ENCODE measurements at regions not wholly inside any gene's neighbourhood (a gene's known extent, or its start where the extent isn't known, plus 50 kb on each side); places are given as distances from the start of the nearest gene placed in this dataset.
"Not testable (repeated sequence)": the region's sequence is repeated elsewhere in the genome, so short reads cannot be mapped to it uniquely, and the experiment has no call there.

DNA sequence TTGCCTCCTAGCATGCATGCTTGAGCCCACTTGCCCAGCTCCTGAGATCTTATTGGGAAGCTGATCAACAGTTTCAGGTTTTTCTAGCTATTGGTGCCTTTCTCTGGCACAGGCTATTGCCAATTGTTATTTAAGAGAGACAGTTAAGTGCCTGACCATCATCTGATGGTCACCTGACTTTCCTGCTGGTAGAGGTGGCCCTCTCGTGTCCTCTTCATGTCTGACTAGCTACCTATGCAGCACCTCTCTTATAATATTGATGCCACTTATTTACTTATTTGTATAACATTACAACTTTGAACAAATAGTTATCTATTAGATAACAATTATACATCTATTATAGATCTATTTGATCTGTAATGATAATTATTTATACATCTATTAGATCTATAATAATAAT lies 205.9 kb upstream of the SEMA3D start:
- DNase-seq: no peak

DNA sequence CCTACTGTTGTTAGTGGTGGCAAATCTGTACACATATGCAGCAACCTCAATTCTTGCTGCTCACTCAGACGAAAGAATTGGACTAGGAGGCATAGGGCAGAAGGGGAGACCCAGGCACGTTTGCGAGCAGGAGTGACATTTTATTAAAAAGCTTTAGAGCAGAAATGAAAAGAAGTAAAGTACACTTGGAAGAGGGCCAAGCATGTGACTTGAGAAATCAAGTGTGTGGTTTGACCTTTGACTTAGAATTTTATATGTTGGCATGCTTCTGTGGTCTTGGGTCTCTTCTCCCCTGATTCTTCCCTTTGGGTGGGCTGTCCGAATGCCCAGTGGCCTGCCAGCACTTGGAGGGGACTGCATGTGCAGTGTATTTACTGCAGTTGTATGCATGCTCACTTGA lies 205.5 kb upstream of the SEMA3D start:
- DNase-seq: no peak

DNA sequence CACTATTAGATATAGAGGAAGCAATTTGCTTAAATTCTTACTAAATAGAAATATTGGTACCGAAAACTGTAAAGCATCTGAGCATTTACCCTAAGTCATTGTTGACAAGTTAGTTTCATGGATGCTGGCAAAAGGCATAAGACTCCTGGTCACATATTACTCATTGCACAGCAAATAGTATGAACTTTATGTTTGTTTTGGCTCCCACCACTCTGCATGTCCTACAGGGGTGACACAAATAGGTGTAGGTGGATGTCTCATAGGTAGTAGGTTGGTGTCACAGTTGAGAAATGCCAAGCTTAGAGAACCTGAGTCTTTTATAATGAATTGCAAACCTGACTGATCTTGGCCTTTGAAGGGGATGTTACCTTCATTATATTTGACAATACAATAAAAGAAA lies 199.6 kb upstream of the SEMA3D start:
- no peak for DNase-seq

DNA sequence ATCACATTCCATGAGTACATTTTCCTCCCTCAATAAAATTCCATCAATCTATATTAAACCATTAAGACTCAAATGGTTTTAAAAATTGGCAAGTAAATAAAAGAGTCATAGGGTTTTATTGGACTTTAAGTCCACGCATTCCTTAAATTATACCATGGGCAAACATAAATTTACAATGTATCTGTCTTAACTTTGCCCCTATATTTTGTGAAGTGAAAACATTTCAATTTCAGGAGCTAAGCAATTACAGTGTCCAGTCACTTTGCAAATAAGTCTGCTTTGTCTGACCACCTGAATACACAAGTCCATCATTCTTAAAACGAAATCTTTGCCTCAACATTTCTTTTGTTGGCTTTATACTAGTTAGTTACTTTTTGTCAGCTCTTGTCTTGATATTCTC lies 197.5 kb upstream of the SEMA3D start:
- DNase-seq: no peak

DNA sequence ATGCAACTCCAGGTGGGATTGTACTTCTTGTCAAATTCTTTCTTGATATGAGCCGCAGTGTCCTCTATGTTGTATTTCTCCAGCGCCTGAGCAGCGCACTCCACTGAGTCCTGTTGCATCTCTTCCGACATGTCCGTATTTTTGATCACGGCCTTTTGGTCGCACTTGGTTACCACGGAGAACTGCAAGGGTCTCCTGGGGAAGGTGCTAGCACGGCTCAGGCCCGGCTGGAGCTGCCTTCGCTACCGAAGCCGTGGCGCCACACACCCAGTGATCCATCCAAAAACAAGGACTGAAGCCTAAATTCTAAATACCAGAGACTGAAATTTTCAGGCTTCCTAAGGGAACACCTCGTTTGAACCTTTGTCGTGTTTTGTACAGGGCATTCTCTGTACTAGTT lies 194.4 kb upstream of the SEMA3D start:
- no peak for DNase-seq

DNA sequence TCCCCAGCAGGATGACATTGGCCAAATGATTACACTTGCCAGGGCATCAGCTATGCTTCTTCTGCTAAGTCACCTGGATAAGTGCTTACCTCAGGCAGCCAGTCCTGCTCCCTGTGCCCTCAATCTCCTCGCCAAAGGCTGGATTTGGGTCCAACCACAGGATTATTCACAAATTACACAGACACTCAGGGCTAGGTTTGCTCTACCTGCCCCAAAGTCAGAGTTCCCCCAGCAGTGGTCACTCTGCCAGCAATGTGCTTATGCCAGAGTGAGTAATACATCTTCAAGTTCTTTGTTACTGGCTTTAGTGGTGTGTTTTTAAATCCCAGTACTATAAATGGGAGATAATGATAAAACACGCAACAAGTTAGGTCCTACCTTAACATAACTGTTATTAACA lies 189.7 kb upstream of the SEMA3D start:
- no peak for DNase-seq

DNA sequence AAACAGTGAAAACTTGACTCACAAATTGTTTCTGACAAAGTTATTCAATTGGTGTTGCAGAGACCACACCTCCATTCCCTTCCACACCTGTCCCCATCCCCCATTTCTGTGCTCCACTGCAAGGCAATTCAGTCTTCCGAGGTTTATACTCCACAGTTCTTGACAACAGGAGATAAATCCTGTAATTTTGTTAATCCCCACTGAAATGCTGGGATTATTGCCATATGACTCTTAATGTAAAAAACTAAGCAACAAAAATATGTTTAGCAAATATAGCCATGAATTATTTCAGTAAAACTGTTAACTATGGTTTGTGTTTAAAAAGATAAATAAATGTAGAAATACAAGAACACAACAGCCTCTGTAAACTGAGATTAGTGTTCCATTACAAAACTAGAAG lies 170.1 kb upstream of the SEMA3D start:
- DNase-seq: no peak

DNA sequence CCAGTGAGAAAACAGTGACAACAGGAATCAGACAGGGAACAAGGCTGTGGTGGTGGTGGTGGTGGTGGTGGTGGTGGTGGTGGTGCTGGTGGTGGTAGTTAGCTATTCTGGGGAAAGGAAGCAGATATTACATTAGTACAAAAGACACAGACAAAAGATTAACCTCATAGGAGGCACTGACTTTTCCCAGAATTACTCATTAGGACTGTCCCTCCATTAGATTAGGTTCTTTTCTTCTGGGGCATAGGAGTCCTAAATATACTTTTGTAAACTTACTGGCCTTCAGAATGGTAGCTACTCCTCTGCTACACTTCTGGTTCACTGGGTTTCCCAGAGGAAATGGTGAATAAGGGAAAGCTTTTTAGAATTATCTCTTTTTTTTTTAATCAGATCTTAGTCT lies 156.6 kb upstream of the SEMA3D start:
- no peak for DNase-seq

DNA sequence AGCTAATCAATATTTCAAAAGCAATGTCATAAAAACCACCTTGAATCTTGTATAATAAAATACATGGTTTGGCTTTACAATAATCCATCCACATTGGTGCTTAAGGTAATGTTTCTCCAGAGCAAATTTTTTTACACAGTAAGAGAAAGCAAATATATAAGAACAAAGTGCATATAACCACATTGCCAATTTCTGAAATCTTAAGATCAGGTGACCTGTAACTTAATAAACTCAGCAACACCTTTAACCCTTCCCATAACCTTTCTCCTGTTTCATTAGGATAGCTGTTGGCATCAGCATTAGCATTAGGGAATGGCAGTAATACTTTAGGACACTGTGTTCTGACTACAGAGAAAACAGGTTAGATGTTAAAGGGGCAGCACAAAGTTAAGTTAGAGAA lies 155.9 kb upstream of the SEMA3D start:
- no peak for DNase-seq

DNA sequence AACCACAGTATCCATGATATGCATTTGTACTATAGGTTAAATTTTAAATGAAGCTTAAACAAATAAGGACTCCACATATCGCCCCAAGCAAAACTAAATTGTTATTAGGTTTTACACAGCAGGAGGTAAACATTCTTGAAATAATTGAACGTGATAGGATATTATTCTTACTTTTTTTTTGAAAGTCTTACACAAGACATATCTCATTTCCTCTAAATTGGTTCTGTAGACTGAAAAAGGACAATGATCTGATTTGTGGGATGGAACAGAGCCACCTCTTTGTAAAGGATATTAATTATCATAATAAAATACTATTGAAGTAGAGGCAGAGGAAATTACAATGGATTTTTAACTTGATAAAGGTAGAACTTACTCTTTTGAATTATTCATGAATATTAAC lies 155.1 kb upstream of the SEMA3D start:
- no peak for DNase-seq

DNA sequence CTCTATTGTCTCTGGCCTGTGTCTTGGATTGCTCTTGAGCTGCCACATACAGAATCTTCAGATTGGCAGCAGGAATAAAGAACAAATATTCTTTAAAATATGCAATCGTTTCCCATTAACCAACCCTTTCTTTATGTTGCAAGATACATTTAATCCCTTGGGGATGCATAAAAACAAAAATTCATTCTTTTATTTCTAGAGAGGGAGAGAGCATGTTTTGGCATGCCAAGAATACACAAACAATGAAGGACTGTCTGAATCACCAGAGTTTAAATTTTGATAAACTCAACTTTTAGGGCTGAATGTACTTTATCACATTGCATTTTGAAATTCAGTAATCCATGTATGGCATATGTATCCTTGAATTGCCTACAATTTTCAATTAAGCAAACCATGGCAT lies 154.3 kb upstream of the SEMA3D start:
- no peak for DNase-seq

DNA sequence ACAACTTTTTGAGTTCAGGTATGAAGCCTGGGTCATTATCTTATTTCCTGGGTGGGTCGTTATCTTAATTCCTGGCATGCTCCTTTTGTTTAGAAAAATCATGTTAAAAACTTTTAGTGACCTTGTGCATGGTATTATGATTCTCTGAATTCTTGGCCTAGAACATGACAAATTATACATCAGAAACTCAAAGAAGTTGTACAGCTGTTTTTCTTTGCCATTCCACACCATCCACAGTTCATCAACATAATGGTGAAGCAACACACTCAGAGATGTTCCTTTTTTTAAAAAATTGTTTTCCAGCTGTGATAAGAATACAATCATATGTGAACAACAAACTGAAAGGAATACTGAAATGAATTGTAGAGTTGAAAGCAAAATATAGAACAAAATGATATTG lies 149.2 kb upstream of the SEMA3D start:
- DNase-seq: no peak

DNA sequence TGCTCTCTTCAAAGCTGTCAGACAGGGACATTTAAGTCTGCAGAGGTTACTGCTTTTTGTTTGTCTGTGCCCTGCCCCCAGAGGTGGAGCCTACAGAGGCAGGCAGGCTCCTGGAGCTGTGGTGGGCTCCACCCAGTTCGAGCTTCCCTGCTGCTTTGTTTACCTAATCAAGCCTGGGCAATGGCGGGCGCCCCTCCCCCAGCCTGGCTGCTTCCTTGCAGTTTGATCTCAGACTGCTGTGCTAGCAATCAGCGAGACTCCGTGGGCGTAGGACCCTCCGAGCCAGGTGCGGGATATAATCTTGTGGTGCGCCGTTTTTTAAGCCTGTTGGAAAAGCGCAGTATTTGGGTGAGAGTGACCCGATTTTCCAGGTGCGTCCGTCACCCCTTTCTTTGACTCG lies 148.3 kb upstream of the SEMA3D start:
- DNase-seq: not testable (repeated sequence)

DNA sequence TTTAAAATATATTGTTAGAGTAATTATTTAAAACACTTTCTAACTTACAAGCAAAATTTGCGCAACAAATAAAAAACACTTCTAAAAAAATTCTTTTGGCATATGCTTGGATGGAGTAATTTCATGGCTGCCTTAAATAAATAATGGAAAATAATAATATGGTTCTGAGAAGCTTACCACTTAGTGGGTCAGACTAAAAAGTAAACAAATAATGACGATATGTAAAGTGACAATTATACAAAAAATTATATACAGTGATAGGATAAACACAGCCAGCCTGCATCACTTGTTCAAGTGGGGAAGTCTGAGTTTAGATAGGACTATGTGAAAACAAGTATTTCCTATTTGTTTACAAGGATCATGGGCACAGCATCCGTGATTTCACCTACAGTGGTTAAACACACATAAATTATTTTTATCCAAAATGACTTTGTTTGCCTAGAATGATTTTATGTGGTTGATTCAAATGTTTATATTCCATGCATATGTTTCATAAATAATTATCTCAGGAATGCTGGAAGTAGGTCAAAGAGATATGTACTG lies 141.7 kb upstream of the SEMA3D start:
- DNase-seq: no peak

DNA sequence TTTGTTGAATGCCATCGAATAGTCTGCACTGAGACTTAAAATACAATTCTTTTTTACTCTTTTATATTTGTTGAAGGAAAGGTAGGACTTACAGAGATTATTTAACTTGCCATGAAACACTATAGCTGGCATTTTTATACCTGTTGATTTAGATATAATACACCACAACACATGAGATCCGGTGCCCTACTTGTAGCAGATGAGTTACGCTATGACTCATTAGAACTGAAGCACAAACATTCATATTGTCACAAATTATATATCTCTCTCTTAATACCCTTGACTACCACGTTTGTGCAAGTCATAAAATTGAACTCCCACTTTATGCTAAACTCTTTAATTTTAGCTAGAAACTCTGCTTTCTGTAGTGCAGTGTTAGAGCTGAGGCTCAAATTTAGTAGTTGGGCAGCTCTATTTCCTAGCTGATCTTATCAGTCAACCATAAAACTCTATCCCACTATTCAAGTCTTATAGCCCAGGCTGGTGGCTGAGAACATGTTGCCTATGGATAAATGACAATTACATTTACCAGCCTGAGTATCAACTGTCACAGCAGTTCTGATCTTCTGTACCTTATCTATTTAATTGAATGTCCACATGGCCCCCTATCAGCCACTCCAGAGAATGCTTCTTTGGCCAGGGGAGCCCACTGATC lies 137.4 kb upstream of the SEMA3D start:
- no peak for DNase-seq

DNA sequence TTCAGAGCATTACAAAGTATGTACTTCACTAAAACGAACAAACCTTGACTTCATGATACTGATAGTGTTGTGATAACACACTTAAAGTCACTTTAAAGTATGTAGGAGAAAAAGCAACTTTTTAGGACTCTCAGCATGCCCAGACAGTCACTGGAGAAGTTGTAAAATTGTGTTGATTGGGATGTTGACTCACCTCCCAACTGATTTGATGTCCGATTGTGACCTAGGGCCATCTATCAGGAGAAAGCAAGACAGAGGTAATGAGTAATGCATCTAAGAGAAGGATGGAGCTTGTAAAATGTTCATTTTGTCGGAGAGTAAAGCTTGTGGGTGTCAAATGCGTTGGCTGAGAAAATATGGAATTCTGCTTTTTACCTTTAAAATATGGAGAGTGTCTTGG lies 135.4 kb upstream of the SEMA3D start:
- DNase-seq: no peak

DNA sequence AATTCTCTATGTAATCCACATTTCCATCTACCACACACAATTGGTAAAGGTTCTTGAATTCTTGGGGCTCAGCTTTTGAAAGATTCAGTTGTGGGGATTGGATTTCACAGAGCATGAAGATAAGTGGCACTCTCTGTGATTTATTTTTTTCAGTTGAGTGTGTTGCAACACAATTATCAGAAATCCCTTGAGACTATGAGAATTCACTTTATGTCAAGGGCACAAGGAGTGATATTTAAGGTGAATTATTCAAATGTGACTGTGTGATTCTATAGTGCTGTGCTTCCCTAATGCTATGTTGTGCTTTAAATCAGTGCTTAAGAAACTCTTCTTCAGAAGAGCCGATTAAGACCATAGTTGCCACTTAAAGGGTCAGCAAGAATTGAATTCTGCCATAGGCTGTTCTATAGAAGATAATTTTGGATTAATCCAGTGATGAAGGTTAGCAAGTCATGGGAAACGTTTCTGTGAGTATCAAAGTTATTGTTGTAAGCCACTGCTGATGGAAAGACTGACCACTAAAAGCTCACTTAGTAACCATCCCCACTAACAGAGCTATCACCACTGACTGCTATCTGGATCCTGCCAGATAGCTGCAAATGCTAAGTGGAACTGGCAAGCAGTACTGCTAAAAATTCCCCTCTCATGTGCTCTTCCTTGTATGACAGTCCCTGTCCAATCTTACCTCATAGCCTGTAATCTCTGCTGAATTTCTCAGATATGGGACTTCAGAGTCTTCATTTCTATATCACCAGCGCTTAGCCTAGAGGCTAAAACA lies 134.0 kb upstream of the SEMA3D start:
- no peak for DNase-seq

DNA sequence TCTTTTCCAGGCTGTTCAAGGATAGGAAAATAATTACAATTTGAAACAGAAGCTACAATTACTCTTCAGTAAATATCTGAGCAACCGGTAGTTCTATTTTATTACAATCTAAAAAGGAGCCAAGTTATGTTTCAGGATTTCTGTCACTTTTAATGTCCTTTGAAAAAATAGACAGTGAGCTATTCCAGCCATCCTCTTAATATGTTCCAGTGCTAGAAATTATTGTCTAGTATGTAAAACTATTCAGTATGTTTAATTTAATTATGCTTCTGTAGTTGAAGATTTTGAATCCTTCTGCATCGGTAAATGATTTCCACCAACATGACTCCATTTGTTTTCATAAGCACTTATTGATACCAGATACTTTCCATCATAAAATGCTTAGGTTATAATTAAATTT lies 129.6 kb upstream of the SEMA3D start:
- DNase-seq: no peak

DNA sequence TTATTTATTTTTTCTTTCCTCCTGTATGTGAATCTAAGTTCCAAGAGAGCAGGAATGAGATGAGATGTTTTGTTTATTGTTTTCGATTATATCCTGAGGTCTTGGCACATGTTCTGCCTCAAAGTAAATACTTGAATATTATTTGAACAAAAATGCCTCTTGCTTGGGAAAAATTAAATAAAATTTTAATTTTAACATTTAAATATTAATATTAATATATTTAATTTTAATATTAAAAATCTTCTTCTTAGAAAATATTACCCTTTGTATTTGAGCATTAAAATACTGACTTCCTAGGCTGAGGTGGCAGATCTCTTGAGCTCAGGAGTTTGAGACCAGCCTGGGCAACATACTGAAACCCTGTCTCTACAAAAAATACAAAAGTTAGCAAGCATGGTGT lies 123.4 kb upstream of the SEMA3D start:
- no peak for DNase-seq

DNA sequence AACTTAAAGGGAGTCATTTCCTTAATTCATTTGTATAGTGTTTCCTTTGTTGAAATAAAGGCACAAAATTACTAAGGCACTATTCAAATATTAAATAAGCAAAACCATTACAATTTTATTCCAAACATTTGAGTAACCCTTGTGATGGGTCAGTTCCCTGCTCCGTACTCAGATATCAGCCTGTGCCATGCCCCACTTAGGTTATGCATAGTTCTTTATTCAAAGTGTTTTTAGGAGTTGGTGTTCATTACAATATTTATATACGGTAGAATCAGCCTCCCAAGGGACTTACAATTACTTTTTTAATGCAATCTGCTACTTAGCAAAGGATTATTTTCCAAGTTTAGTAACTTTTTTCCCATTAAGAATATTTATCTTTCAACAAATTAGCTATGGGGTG lies 119.3 kb upstream of the SEMA3D start:
- DNase-seq: no peak

DNA sequence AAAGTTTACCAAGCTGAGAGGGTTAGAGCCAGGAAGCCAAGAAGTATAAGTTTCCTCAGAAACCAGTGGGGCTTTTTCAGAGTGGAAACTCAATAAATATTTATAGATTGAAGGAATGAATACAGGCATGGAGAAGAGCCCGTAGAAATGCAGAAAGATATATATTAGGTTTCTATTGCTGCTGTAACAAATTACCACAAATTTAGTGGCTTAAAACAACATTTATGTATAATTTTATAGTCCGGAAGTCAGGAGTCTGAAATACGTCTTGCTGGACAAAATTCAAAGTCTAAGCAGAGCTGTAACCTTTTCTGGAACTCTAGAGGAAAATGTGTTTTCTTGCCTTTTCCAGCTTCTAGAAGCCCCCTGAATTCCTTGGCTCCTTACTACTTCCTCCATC lies 107.3 kb upstream of the SEMA3D start:
- no peak for DNase-seq

DNA sequence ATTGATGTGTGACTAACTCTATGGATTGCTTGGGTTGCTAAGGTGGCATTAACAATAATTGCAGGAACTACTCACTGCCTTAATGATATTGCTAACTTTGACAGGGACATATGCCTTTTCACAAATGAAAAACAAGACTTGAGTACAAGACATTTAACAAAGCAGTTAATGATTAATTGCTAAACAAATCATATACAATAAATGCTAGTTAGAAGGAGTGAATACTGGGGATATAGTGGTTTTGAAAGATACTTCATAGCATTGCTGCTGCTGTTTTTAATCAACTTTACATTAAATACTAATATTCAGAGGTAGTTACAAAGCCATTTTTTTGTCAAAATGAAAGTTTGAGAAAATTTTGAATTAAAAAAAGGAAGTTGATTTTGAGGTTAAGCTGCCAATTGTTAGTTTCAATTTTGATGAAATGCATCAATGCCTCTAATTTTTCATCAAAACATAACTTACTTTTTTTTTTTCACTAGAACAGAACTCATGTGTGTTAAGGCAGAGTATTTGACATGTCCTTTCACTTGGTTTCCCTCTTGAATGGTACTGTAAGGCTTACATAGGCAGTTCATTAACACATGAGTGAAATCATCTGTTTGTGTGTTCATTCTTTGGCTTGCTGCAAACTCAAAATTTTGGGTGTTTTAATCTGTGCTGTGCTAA lies 106.2 kb upstream of the SEMA3D start:
- no peak for DNase-seq

DNA sequence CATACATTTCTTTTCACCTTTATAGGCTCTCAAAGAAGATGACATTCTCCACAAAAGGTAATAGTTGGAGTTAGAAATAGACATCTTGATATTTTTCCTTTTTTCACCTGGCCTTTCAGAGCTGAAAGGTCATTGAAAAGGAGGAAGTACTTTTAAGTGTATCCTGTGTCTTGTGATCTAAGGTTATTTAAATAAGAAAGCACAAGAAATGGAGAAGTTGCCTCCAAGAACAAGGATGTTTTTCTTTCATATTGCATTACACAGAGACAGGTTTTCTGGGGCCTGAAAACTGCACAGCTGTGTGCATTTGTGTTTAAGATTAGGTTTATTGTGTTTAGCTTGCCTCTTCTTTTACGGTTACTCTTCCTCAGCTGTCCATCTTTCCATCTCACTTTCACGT lies 103.4 kb upstream of the SEMA3D start:
- DNase-seq: no peak

DNA sequence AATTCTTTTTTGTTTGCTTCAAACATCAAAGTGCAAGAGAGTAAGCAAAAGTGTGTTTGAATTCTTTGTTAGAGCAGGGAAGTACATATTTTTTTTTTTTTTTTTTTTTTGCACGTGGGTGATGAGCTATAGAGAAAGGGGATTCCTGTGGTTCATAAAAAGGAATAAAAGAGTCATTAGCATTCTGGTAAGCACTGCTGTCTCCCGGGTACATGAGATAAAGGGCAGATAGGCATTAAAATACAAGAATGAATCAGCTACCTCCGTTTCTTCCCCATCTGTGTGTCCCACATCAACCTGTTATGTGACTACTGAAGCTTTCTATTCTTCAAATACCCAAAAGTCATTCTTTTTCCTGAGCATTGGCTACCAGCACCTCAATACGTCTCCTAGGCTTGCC lies 102.4 kb upstream of the SEMA3D start:
- DNase-seq: no peak

Data from NCI-H1694 (cell line).